GM12892 (cell line): ENCODE measurements at regions not wholly inside any gene's neighbourhood (a gene's known extent, or its start where the extent isn't known, plus 50 kb on each side); places are given as distances from the start of the nearest gene placed in this dataset.

Experiments used
- POLR2A ChIP-seq: IDR thresholded peaks from 2 replicates; pipeline ENCODE4 v1.6.1; 2011; ENCODE audit warnings: low read depth, low read length, control low read depth
- TAF1 ChIP-seq: IDR thresholded peaks from 2 replicates; pipeline ENCODE4 v1.6.1; 2011; ENCODE audit warnings: low read depth, mild to moderate bottlenecking, control low read depth, low read length, borderline replicate concordance

DNA sequence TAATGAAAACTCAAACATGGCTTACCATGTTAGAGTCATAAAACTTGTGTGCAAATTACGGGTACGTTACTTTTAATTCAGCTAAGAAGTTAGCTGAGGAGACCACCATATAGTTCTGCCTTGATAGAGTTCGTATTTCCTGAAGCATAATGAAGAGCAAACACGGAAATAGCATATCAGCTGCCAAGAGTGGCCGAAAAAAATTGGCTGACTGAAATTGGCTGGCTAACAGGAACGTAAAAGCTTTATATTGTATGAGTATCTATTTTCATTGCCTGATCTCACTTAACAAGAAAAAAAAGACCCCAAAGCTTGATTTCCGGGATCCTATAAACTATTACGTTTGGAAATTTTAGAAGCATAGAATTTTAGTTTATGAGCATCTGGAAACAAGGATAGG is 1222.9 kb downstream of the ZPLD1 start:
- TF ChIP-seq POLR2A (no peak), TAF1 (no peak)
